Stimulated activated naive CD8-positive, alpha-beta T cell treated with anti-CD3 and anti-CD28 coated beads, Interleukin-15, amount 100 ng/mL, for 72 hours (primary cell): ENCODE measurements at regions not wholly inside any gene's neighbourhood (a gene's known extent, or its start where the extent isn't known, plus 50 kb on each side); places are given as distances from the start of the nearest gene placed in this dataset.

Experiments used
- ATAC-seq: fragments of 150-1000 bp; cut with Tn5 transposase; 2 replicates; pipeline ENCODE4 v1.10.0; 2021; ENCODE audit warnings: mild to moderate bottlenecking, moderate library complexity
- DNase-seq, 2 donors: peaks; one replicate each; pipeline ENCODE4 v3.0.0; 2021 to 2022
- H3K27ac Mint-ChIP-seq, 2 donors: one replicate each; pipeline ENCODE4 v1.8.0; 2022; ENCODE audit warnings: mild to moderate bottlenecking in 2 of 2, mixed read lengths in 2 of 2, moderate library complexity in 2 of 2
- H3K27me3 Mint-ChIP-seq: one replicate; pipeline ENCODE4 v1.8.0; 2022; ENCODE audit warnings: mixed read lengths
- H3K4me1 Mint-ChIP-seq: one replicate; pipeline ENCODE4 v1.8.0; 2022; ENCODE audit warnings: mild to moderate bottlenecking, mixed read lengths
- H3K4me3 Mint-ChIP-seq, 2 donors: one replicate each; pipeline ENCODE4 v1.8.0; 2022; ENCODE audit warnings: mild to moderate bottlenecking in 2 of 2, mixed read lengths in 2 of 2, moderate library complexity in 1 of 2
- H3K9me3 Mint-ChIP-seq, 2 donors: one replicate each; pipeline ENCODE4 v1.8.0; 2022; ENCODE audit warnings: mixed read lengths in 2 of 2

DNA sequence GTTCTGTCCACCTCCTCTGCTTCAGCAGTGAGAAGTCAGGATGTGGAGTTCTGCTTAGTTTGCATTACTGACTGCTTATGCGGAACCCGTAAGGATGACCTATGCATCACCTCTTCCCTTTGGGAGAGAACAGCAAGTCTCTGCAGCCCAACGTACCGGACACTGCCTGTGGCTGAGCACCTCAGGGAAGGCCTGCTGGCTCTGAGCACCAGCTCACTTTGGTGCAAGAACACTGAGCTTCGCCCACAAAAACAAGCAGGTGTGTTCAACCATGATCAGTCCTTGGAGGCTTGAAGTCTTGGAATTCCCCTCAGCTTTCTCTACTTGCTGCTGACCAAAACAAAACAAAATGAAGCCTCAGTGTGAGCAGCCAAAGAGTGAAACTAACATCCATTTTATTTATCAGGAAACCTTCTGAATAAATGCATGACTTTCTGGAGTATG, 52.7 kb upstream of the NCK2 start:
- ATAC-seq (no peak), DNase-seq (no peak)
- H3K9me3 Mint-ChIP-seq: peaks cover 8 to 12% of the 10 kb centered on the region in 2 donors
- no peaks in the 10 kb centered on the region for H3K27me3 Mint-ChIP-seq
- no peaks in the 10 kb centered on the region for H3K4me1 Mint-ChIP-seq
- no peak overlapping the region for H3K27ac Mint-ChIP-seq
- H3K4me3 Mint-ChIP-seq: no peak overlapping the region

DNA sequence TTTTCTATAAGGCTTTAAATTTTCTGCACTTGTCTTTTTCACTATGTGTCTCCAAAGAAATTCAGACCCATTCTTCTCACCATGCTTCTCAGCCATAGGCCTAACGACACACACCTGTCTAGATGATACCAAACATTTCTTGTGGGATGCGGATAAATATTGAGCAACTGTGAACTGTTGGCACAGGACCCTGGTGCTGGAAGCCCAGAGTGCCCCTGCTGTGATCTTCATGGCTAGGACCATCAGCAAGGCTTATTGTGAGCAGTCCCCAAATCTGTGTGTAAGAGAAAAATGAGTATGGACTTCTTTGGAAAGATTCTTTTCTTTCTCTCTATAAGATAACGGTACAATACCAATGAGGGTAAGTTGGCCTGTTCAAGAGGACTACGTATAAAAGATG, 54.1 kb upstream of the NCK2 start:
- peaks cover 7 to 8% of the 10 kb centered on the region in 2 donors for H3K9me3 Mint-ChIP-seq
- no peak for ATAC-seq
- H3K27ac Mint-ChIP-seq: no peak overlapping the region
- no peaks in the 10 kb centered on the region for H3K4me1 Mint-ChIP-seq
- no peak for DNase-seq
- no peak overlapping the region for H3K4me3 Mint-ChIP-seq
- no peaks in the 10 kb centered on the region for H3K27me3 Mint-ChIP-seq

DNA sequence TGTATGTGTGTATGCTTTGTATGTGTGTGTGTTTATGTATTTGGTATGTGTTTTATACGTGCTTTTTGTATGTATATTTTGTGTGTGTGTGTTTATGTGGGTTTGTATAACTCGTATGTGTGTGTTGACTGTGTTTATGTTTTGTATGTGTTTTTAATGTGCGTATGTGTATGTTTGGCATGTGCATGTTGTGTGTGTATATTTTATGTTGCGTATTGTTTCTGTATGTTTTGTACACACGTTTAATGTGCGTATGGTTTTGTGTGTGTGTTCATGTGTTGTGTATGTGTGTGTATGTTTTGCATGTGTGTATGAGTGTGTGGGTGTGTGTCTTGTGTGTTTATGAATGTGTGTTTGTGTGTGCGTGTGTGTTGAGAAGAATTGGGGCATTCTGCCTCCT, 55.2 kb upstream of the NCK2 start:
- H3K4me3 Mint-ChIP-seq: no peak overlapping the region
- H3K9me3 Mint-ChIP-seq: peaks cover 5 to 8% of the 10 kb centered on the region in 2 donors
- ATAC-seq: no peak
- H3K27ac Mint-ChIP-seq: no peak overlapping the region
- H3K4me1 Mint-ChIP-seq: no peaks in the 10 kb centered on the region
- no peaks in the 10 kb centered on the region for H3K27me3 Mint-ChIP-seq
- no peak for DNase-seq

DNA sequence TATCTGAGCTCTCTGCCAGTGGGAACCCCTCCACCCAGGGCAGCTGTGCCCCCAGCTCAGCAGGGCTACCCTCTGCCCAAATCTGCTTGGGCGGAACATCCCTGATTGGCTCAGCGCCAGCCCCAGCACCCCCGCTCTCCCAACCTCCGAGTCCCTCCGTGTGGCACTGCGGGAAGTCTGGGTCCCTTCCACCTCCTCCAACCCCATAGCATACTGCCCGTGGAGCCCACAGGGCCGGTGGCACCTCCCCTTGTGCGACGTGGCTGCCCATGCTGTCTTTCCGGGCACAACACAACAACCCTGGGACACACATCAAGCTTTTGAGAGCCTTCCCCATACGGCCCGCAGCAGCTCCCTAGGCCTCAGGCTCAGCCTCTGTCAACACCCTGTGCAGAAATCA, 55.8 kb upstream of the NCK2 start:
- Mint-ChIP-seq H3K9me3 (peaks cover 3 to 5% of the 10 kb centered on the region in 2 donors), H3K27ac (no peak overlapping the region), H3K4me3 (no peak overlapping the region), H3K27me3 (no peaks in the 10 kb centered on the region), H3K4me1 (no peaks in the 10 kb centered on the region)
- no peak for ATAC-seq
- no peak for DNase-seq

DNA sequence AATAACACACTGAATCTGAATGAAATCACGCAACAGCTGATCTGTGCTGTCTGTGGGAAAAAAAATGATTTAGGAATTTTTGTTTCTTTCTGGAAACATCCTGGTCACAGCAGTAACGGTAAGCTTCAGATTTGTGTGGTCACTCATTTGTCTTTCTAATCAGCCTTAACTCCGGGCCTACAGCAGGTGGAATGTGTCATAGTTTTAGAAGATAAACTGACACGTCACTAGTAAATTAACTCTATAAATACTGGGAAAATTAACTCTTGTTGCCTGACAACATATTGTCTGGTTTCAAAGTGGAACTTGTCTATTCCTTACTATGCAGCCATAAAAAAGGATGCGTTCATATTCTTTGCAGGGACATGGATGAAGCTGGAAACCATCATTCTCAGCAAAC, 58.1 kb upstream of the NCK2 start:
- H3K4me3 Mint-ChIP-seq: no peak overlapping the region
- H3K27me3 Mint-ChIP-seq: no peaks in the 10 kb centered on the region
- peaks cover 0 to 5% of the 10 kb centered on the region in 2 donors for H3K9me3 Mint-ChIP-seq
- ATAC-seq (no peak), DNase-seq (no peak)
- no peak overlapping the region for H3K27ac Mint-ChIP-seq
- H3K4me1 Mint-ChIP-seq: peaks cover 5% of the 10 kb centered on the region

DNA sequence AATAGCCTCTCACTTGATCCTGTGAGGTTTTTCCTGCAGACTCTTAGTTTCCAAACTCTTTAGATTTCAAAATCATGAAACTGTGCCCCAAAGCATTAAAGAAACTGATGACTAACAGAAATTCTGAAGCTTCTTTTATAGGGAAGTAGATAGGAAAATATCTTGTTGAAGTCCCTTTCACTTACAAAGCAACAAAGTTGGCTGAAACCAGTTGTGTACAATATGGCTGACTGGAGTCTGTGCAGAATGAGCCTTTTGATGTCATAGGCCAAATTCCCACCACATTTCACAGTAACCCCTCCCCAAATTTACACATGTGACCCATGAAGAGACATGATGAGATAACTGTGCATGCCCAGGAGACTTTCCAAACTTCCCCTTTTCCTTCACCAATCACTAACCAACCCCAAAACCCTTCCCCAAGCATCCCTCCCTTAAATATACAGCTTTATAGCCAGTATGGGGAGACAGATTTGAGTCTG, 61.7 kb upstream of the NCK2 start:
- peaks cover 12% of the 10 kb centered on the region for H3K4me1 Mint-ChIP-seq
- H3K4me3 Mint-ChIP-seq: no peak overlapping the region
- DNase-seq (no peak), ATAC-seq (no peak)
- H3K27ac Mint-ChIP-seq: no peak overlapping the region
- no peaks in the 10 kb centered on the region for H3K27me3 Mint-ChIP-seq
- H3K9me3 Mint-ChIP-seq: no peaks in the 10 kb centered on the region

DNA sequence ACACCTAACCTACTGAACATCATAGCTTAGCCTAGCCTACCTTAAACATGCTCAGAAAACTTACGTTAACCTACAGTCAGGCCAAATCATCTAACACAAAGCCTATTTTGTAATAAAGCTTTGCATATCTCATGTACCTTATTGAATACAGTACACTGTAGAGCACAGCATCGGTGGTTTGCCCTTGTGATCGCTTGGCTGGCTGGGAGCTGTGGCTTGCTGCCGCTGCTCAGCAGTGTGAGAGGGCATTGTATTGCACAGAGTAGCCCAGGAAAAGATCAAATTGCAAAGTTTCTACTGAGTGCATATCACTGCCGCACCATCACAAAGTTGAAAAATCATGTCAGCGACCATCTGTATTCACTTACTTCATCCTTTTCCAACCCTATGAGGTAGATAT, 62.3 kb upstream of the NCK2 start:
- Mint-ChIP-seq H3K4me3 (no peak overlapping the region), H3K27ac (no peak overlapping the region), H3K4me1 (peaks cover 12% of the 10 kb centered on the region), H3K27me3 (no peaks in the 10 kb centered on the region), H3K9me3 (no peaks in the 10 kb centered on the region)
- no peak for ATAC-seq
- no peak for DNase-seq

DNA sequence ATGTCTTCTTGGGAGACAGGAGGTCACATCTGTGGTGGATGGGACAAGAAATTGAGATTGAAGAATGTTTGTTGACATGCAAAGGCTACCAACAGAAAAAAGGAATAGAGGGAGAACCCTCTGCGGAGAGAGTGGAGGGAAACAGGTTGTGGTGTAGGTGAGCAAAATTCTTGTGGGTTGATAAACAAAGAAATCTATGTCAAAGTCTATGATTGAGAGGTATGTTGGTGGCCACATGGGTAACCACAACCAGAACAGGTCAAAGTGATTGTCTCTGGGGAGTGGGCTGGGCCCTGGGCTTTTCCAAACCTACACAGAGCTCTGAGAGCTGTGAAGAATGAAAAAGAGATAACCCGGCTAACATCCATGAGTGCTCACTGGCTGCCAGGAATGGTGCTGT, 62.8 kb upstream of the NCK2 start:
- DNase-seq (no peak), ATAC-seq (no peak)
- H3K4me1 Mint-ChIP-seq: peaks cover 12% of the 10 kb centered on the region
- no peaks in the 10 kb centered on the region for H3K9me3 Mint-ChIP-seq
- H3K4me3 Mint-ChIP-seq: no peak overlapping the region
- no peaks in the 10 kb centered on the region for H3K27me3 Mint-ChIP-seq
- no peak overlapping the region for H3K27ac Mint-ChIP-seq

DNA sequence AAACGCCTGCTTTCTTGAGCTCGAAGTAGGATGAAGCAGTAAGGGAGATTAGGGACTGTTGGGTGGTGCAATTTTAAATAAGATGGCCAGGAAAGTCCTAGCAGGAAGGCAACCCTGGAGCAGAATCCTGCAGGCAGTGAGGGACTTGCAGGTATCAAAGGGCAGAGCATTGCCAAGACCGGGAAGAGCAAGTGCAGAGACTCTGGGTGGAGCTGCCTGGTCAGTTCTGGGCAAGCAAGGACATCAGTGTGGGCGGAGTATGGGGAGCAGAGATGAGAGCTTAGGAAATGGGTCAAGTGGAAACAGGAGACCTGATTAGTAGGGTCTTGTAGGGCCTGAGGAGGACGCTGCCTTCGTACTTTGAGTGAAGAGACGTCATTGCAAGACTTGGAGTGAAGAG, 64.4 kb upstream of the NCK2 start:
- DNase-seq: no peak
- Mint-ChIP-seq H3K9me3 (no peaks in the 10 kb centered on the region), H3K4me1 (peaks cover 21% of the 10 kb centered on the region), H3K27ac (no peak overlapping the region), H3K27me3 (no peaks in the 10 kb centered on the region), H3K4me3 (no peak overlapping the region)
- ATAC-seq: no peak

DNA sequence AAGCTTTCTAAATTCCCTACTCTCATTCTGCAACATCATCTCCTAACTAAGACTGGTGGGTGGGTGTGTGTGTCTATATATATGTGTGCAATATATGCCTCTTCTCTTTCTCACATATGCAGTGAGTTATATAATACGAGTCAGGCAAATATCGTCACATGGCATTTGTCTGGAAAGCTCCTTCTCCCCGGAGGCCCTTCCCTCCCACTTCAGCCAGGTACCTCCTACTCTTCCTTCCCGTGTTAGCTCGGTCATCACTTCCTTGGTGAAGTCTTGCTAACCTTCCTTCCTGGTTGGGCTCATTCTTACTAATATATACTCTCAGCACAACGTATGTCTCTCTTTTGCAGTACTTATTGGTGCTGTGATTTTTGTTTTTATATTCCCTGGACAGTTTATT, 66.4 kb upstream of the NCK2 start:
- no peak overlapping the region for H3K27ac Mint-ChIP-seq
- no peaks in the 10 kb centered on the region for H3K9me3 Mint-ChIP-seq
- ATAC-seq (no peak), DNase-seq (no peak)
- H3K27me3 Mint-ChIP-seq: no peaks in the 10 kb centered on the region
- H3K4me1 Mint-ChIP-seq: peaks cover 34% of the 10 kb centered on the region
- no peak overlapping the region for H3K4me3 Mint-ChIP-seq

DNA sequence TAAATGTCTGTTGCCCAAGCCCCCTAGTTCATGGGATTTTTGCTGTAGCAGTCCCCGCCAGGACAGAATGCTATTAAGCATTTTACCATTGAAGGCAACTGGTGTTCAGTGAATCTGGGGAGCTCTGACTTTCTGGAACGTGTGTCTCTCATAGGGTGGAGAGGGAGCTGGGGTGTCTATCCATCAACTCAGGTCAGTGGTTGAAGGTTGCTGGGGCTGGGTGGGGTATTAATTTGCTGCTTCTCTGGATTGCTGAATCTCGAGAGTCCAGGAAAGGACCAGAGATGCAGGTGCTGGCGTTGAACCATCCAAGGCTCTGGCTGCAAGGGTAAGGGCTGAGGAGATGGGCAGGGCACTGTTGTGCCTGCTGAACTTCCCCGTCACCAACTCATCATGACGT, 66.8 kb upstream of the NCK2 start:
- DNase-seq: no peak
- no peak overlapping the region for H3K27ac Mint-ChIP-seq
- peaks cover 34% of the 10 kb centered on the region for H3K4me1 Mint-ChIP-seq

DNA sequence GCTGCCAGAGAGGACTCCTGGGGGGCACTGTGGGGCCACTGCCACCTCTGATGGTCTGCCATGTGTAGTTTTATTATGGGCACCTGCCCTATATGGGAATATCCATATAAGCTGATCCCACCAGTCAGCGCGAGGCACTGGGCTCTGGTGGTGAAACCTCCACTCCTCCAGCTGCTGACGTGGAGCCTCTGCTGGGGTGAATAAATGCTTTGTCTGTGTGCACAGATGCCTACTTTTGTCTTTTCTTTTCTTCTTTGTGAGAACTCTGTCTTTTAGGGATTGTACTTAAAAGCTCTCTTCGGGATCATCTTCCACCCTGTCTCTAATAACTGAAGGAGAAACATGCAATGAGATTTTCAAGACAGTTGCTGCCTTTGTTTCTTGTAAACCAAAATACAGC, 68.9 kb upstream of the NCK2 start:
- Mint-ChIP-seq H3K4me3 (no peak overlapping the region), H3K4me1 (peaks cover 28% of the 10 kb centered on the region), H3K27me3 (no peaks in the 10 kb centered on the region), H3K27ac (peak overlapping the region in 1 of 2 donors; percentile 64), H3K9me3 (no peaks in the 10 kb centered on the region)
- DNase-seq: no peak
- ATAC-seq: no peak

More for the DNA sequence above, 66.8 kb upstream of the NCK2 start:
- Mint-ChIP-seq H3K9me3 (no peaks in the 10 kb centered on the region), H3K4me3 (no peak overlapping the region), H3K27me3 (no peaks in the 10 kb centered on the region)
- ATAC-seq: no peak

DNA sequence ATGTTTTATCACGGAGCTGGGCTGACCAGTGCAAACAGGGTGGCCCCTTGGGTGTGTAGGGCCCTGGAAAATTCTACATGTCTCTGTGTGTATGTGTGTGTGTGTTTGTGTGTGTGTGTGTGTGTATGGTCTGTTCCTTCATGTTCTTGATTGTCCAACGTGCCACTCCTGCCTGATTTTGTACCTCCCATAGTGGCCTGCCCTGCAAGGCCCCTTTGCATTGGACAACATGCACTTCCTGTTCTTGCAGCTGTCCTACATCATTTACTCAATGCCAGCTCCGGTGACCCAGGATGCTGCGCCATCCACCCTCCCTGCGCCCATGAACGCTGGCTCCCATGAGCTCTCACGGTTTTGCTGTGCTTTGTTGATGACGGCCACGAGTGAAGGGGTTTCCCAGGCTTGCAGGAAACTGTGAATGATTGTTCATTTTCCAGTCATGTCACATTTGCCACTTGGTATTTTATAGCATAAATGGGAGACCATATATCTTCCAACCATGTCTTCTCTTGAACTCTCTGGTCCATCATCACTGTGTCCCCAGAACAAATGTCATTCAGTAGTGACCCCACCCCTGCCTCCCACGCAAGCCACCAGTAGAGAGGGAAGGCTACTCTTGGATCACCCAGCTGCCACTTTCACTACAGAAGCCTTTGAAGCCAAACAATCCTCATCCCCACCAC, 69.7 kb upstream of the NCK2 start:
- peak overlapping the region; percentile 5 to 12 for H3K4me3 Mint-ChIP-seq
- H3K27ac Mint-ChIP-seq: peak overlapping the region; percentile 28 to 80
- H3K4me1 Mint-ChIP-seq: peaks cover 28% of the 10 kb centered on the region
- ATAC-seq: peak; percentile 80
- peak in 1 of 2 donors; percentile 26 for DNase-seq
- no peaks in the 10 kb centered on the region for H3K27me3 Mint-ChIP-seq
- H3K9me3 Mint-ChIP-seq: no peaks in the 10 kb centered on the region

DNA sequence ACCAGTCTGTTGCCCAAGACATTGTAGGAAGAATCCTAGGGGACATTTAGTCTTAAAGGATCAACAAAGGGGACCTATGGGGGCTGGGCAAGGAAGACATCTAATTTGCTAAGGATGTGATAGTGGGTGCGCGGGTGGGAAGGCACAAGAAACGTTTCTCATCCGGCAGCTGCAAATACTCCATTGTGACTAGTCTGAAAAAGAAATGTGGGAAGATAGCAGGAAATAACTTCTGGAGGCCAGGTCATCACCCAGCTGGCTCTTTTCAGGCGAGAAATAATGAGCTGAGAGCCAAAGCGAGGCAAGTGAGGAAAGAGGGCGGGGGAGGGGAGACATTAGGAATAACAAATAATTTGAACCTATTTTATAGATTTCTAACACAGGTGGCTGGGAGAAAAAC, 70.3 kb upstream of the NCK2 start:
- H3K27ac Mint-ChIP-seq: no peak overlapping the region
- peaks cover 28% of the 10 kb centered on the region for H3K4me1 Mint-ChIP-seq
- DNase-seq: no peak
- H3K4me3 Mint-ChIP-seq: no peak overlapping the region
- H3K9me3 Mint-ChIP-seq: no peaks in the 10 kb centered on the region
- no peaks in the 10 kb centered on the region for H3K27me3 Mint-ChIP-seq
- ATAC-seq: no peak

DNA sequence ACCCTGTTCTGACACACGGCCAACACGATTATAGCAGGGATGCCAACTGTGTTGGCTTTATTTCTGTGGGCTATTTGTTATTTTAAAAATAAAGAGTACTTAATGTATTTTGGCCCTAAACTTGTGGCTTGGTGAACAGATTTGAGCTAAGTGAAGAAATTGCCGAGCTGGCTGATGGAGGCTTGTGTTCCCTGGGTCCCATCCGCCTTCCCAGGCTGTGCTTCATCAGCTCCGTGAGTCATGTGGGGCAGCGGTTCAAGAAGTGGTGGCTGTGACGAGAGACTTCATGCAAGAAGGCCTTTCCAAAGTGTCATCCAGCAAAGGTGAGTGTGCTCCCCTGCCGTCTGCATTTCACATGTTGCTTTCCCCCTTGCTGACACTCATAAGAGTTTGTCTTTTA, 73.6 kb upstream of the NCK2 start:
- DNase-seq (no peak), ATAC-seq (no peak)
- Mint-ChIP-seq H3K27me3 (no peaks in the 10 kb centered on the region), H3K4me3 (no peak overlapping the region), H3K4me1 (peaks cover 21% of the 10 kb centered on the region), H3K9me3 (peaks cover 8 to 22% of the 10 kb centered on the region in 2 donors), H3K27ac (no peak overlapping the region)

DNA sequence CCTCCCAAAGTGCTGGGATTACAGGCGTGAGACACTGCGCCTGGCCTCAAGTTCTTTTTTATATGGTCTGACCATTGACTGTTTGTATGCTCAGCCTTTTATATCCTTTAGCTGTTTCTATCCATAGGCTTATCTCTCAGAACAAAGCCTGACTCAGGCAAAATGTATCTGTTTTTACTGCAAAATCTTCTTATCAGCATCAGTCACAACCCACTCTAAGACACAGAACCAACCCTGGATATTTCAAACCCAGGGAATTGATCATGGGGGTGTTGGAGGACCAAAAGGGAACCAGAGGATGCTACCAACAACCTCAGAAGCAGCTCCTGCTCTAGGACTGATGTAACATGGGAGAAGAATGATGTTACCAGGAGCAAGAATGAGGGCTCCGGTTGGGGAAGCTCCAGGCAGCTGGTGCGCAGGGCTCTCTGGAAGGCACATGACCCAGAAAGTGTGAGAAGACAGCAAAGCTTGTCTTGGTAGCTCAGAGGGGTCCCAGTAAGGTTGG, 75.3 kb upstream of the NCK2 start:
- H3K9me3 Mint-ChIP-seq: peaks cover 17 to 36% of the 10 kb centered on the region in 2 donors
- H3K27me3 Mint-ChIP-seq: no peaks in the 10 kb centered on the region
- DNase-seq (no peak), ATAC-seq (no peak)
- no peak overlapping the region for H3K27ac Mint-ChIP-seq
- H3K4me3 Mint-ChIP-seq: no peak overlapping the region
- peaks cover 4% of the 10 kb centered on the region for H3K4me1 Mint-ChIP-seq

DNA sequence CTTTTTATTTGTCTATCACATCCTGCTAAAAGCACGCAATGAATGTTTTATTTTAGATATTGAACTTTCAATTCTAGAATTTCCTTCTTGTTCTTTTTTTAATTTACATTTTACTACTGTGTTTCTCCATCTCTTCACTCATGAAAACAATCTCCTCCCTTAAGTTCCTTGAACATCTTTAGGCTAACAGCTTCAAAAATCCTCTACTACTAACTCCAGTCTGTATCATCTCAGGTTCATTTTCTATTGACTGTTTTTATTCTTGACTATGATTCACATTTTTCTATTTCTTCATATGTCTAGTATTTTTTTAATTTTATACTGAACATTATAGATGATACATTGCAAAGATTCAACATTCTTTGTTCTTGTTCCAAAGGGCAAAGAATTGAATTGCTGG, 79.2 kb upstream of the NCK2 start:
- Mint-ChIP-seq H3K9me3 (peaks cover 28 to 50% of the 10 kb centered on the region in 2 donors), H3K27ac (no peak overlapping the region), H3K4me1 (no peaks in the 10 kb centered on the region), H3K27me3 (no peaks in the 10 kb centered on the region), H3K4me3 (no peak overlapping the region)
- DNase-seq: no peak
- ATAC-seq: no peak
